GM19438 (cell line): ENCODE measurements at regions not wholly inside any gene's neighbourhood (a gene's known extent, or its start where the extent isn't known, plus 50 kb on each side); places are given as distances from the start of the nearest gene placed in this dataset.

Experiments used
- ATAC-seq: cut with Tn5 transposase; IDR thresholded peaks from one replicate; pipeline ENCODE4 v1.9.1; 2021; ENCODE audit warnings: low read depth; ENCODE audit not compliant: unreplicated experiment

DNA sequence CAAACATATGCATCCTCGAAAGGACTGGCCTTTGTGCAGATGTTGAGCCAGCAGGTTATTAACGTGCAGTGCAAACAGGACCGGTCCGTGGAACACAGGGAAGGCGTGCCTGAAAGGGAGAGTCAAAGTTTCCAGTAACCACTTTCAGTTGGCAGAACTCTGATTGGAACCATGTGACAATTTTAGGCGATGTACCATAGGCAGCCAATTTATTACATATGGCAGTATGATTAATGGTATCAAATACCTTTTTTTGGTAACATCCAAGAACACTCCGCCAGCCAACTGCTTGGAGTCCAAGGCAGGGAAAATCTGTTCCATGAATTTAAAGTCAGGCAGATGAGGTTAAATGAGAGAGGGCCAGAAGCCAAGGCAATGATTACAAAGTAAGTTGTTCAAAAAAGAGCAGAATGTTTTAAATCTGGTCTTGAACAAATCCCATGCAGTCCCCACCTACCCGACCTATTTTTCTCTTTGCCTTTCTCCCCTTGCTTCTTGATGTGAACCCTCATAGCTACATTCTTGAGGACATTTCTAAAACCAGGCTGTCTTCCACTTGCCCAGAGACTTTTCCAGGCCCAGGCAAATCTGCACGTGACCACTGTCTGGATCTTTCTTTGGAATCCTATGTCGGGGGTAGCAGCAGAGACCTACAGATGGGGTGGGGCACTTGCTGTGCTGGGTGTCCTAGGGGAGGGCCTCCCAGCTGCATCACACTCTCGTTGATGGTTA, 351.7 kb downstream of the HRH4 start:
- ATAC-seq, result no peak

DNA sequence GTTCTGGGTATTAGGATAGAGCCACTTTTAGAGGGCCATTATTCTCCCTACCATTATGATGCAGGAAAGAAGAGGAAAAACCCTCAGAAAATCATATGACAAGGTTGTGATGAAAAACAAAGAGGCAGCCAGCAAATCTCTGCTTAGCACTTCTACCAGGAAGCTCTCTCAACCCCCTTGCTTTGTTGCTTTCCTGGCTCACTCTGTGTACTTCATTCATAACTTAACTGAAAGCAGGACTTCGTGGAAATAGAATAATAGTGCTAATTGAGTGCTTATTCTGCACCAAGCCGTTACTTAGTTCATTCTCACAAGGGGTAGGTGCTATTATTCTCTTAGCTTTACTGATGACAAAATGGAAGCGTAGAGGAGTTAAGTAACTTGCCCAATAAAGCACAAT, 354.1 kb downstream of the HRH4 start:
- ATAC-seq, result no peak

GRCh38 chr18:24817150-24817549, 356.7 kb downstream of the HRH4 start:
- no peak for ATAC-seq

DNA sequence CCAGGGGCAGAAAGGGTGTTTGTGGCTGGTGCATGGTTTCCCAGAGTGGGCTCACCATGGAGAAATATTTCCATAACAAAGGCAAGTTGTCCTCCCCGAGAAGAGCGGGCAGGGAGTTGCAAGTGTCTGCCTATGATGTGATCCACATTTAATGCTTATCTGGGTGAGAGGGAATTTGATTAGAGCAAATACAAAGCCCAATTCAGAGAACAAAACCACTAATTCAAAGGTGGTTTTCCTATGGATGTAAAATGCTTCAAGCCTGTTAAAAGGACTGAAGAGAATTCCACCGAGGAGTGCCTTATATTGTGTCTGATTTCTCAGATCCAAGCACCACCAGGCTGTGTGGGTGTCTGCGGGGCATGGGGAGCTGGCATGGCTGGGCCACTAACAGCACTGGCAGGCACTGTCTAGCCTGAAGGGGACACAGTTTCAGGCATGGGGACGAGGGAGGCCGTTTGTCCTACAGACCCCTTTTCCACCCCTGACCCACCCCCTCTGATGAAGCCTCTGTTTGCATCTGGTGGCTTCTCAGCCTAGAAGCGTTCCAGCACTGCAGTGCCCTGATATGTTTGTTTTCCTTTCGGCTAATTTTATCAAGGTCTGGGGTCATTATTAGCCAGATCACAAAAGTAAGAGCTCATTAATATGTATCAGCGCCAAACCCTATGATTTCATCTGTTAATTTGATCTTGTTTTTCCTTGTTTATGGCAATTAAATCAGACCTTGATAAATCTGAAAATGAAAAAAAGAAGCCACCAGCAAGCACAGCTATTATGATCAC, 357.3 kb downstream of the HRH4 start:
- ATAC-seq, result no peak

DNA sequence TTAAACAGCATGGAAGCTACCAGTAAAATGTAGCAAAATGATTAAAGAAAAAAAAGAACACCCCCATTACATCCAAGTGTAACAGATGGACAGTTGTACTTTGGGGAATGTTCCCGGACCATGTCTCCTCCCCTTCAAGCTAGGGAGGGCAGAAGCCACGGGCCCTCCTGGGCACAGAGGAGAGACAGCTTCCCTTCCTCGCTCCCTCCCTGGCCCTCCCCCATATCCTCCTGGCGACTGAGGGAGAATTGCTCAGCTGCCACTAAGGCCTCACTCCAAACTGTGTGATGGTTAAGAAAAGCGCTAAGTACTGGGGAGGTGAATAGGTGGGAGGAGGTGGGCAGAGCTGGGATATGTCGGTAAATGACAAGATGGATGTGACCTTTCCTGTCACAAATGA, 358.0 kb downstream of the HRH4 start:
- ATAC-seq, result no peak

DNA sequence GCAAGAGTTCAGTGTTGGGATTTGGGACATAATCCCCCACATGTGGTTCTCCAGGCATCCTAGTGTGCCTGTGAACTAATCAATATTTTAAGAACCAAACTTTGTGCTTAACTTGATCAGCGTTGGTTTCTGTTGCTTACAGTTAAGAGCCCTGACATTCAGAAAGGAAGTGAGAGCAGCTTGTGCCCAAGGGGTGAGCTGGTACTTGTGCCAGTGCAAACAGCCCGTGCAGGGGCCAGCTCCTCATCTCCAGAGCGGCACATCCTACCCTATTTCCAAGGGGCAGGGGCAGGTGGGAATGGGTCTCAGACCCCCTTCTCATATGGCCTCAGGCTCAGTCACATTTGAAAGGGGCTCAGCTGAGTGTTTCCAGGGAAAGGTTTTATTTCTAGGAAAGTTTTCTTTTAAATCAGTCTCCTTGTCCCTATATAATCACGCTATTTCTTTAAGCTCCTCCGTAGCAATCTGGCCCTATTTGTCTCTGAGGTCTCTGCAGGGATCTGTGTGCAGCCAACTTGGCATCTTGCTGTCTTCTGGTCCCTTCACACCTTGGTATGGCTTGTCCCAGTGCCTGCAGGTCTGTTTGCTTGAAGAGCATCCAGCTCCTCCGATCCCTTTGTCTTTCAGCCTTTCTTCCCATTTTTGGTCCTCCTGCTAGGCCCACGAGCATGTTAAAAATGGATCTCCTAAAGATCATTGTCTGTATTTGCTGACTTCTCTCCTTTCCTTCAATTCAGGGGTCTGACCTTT, 358.9 kb downstream of the HRH4 start:
- no peak for ATAC-seq

DNA sequence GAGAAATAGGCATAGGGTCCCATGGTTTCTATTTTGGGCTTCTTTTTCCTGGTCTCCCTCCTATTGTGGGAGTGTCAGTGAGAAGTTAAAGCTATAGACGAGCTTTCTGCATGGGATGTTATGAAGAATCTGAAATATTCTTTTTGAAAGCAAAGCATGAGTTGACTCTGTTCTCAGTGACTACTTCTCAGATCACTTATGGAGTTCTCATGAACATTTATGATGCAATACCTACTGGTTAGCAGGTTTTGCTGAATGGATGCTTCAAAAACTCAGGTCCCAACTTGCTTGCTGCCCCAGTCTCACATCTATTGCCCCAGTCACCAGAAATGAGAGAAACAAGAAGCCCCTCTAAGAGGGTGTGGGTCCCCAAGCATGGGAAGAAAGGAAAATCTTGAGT, 365.0 kb downstream of the HRH4 start:
- no peak for ATAC-seq

DNA sequence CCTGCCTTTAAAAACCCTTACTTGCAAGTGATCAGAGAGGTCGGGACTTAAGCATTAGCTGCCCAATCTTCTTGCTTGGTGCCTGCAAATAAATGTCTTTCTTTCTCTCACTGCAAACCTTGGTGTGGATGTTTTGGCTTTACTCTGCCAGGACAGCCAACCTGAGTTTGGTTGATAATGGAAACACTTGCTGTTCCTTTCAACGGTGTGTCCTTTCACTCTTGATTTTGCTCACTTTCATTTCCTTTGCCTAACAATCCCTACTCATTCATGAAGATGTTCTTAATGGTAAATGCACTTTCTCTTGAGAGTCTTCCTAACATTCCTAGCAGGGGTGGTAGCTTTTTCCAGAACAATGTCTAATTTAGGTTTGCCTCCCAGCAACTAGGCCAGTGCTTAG, 366.2 kb downstream of the HRH4 start:
- no peak for ATAC-seq

DNA sequence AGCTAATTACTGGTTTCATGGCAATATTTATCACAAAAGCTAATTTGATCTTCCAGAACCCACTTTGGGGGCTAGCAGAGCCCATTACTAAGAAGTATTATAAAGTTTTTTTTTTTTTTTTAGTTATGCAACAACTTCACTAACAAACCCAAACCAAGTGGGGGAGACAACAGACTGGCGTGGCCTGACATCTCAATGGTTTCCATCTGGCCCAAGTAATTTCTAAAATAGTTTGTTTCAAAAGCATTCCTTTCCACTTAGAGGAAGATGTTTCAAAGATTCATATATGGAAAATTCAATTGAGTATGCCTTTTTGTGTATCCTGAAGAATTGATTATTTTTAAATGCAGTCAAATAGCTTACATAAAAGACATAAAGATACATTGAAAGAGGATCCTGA, 367.1 kb downstream of the HRH4 start:
- no peak for ATAC-seq

- no peak for ATAC-seq
Measured at GRCh38 chr18:24831081-24831480, 370.6 kb downstream of the HRH4 start.

DNA sequence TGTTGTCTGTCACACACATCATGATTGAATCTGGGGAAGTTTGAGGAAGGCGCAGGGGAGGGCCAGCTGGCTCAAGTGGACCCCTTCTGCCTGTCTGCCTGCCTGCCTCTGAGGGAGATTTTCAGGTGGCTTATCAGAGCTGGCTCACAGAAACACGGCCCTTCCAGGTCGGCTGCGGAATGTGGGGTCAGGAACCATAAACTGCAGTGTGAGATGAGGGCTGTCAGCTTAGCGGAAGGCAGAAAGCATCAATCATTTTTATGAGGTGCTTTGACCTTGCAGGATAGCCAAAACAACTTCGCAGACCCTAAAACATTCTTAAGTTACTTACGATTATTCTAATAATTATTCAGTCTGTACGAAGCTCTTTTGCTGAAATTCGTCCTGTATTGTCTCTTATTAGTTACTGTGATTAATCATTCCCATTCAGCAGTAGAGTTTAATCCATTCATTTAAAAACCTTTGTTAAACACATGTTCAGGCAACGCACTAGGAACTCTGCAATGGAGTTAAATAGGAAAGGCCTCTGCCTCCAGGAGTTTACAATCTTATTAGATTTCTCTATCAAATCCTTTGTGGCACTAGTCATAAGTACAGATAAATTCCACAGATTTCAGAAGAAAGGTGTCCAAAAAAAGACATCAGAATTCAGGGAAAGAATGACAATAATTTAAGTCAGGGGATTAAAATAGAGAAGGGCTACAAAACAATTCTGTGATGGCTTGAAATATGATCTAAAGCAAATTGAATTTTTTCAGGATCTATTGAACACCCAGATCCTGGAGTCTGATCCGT, 371.6 kb downstream of the HRH4 start:
- ATAC-seq, result no peak

DNA sequence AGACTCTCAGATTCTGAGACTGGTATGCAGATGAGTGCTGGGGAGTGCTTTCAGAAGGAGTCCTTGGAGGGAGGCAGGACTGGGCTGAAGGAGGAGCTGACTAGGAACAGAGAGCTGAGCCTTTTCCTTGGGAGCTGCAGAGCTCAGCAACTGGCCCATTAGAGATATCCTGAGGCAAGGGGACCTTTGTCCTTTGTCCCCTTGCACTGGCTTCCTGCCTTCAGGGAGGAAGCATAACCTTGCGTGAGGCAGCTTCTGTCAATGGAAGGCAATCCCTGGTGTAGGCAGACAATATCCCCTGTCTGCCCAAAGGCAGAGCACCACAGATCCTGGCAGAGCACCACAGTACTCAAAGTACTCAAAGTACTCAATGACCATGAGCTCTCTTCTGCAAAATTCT, 375.3 kb downstream of the HRH4 start:
- ATAC-seq, result no peak

GRCh38 chr18:24837066-24837465, 376.6 kb downstream of the HRH4 start:
- no peak for ATAC-seq

DNA sequence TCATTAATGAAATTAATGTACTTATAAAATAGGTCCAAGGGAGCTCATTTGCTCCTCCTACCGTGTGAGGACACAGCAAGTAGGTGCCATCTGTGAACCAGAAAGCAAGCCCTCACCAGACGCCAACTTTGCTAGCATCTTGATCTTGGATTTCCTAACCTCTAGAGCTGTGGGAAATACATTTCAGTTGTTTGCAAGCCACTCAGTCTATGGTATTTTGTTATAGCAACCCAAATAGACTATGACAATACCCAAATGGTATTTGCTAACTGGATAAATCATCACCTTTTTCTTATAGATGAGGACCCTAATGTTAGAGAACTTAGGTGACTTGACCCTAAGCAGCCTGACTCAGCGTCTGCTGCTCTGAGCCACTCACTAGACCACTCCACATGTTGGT, 379.6 kb downstream of the HRH4 start:
- no peak for ATAC-seq

DNA sequence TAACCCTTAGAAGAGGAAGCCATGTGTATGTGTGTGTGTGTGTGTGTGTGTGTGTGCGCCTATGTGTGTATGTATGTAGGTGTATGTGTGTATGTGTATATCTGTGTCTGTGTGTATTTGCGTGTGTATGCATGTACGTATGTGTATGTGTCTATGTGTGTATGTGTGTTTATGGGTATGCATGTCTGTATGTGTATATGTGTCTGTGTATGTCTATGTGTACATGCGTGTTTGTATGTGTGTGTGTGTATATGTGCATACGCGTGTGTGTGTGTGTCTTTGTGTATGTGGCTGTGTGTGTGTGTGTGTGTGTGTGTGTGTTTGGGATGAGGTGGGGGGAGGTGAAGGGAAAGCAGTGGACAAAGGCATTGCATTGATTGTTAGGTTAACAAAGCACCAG, 380.2 kb downstream of the HRH4 start:
- ATAC-seq, result no peak

DNA sequence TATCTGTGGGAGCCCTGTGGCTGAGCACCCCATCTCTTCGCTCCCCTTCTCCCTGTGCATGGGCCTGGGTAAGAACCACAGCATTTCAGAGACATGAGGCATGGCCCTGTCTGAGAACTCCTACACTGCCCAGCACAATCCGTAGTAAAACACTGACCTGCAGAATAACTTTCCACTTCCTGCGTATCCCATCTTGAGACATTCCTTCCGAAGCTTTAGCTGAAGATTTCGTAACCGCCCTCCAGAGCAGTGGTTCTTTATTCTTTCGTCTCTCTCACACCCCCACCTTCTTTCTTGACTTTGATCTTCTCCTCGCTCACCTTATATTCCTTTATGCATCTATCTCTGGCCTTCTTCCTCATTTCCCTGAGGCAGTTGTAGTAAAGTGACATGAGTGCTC, 381.1 kb downstream of the HRH4 start:
- no peak for ATAC-seq

- ATAC-seq, result no peak
Measured at GRCh38 chr18:24843123-24843522, 382.7 kb downstream of the HRH4 start.

DNA sequence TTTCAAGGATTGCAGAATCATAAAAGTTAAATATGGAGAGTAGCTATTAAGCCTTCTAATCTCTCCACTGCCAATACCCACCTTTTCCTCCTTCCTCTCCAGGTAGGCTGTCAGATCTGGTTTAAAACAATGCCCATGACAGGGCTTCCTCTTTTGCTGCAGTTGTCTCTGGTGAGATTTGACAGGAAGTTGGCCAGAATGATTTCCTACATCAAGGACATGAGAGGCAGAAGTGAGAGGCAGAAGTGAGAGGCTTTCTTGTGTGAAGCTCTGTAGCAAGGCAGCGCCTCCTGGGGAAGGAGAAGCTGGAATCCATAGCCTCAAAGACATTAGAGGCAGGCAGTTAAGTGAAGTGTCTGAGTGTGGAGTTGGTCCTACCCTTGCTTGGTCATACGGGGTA, 385.7 kb downstream of the HRH4 start:
- ATAC-seq, result no peak

- ATAC-seq, result no peak
Measured at GRCh38 chr18:24850532-24850931, 390.1 kb downstream of the HRH4 start.

- no peak for ATAC-seq
Measured at GRCh38 chr18:24853076-24853475, 392.6 kb downstream of the HRH4 start.
